GM20431 (cell line): ENCODE measurements at regions not wholly inside any gene's neighbourhood (a gene's known extent, or its start where the extent isn't known, plus 50 kb on each side); places are given as distances from the start of the nearest gene placed in this dataset.

ENCODE experiments used
- in situ Hi-C: fragments of 300-500 bp; cut with MseI, MboI; formaldehyde crosslinking; loops from one replicate; pipeline ENCODE4 v1.15.0; 2020; ENCODE audit warnings: low sequenced_read_pairs; ENCODE audit not compliant: unreplicated experiment

- in situ Hi-C loops, result no loop called here
Measured at GRCh38 chr6:48476257-48476656, 365.3 kb upstream of the PTCHD4 start.

- in situ Hi-C loops, result no loop called here
Measured at GRCh38 chr6:48475275-48475674, 364.3 kb upstream of the PTCHD4 start.

- in situ Hi-C loops, result no loop called here
Measured at GRCh38 chr6:48474830-48475229, 363.8 kb upstream of the PTCHD4 start.

GRCh38 chr6:48474136-48474535 is 363.1 kb upstream of the PTCHD4 start:
- in situ Hi-C loops, result no loop called here

- in situ Hi-C loops, result no loop called here
Measured at GRCh38 chr6:48472535-48472934, 361.5 kb upstream of the PTCHD4 start.

GRCh38 chr6:48472091-48472490 is 361.1 kb upstream of the PTCHD4 start:
- in situ Hi-C loops, result no loop called here

GRCh38 chr6:48471326-48471725 is 360.3 kb upstream of the PTCHD4 start:
- in situ Hi-C loops, result no loop called here

GRCh38 chr6:48449002-48449401 is 338.0 kb upstream of the PTCHD4 start:
- in situ Hi-C loops, result no loop called here

GRCh38 chr6:48447251-48447650 is 336.3 kb upstream of the PTCHD4 start:
- in situ Hi-C loops, result no loop called here

- in situ Hi-C loops, result no loop called here
Measured at GRCh38 chr6:48429610-48430009, 318.6 kb upstream of the PTCHD4 start.

GRCh38 chr6:48429021-48429420 is 318.0 kb upstream of the PTCHD4 start:
- in situ Hi-C loops, result no loop called here

GRCh38 chr6:48426636-48427035 is 315.6 kb upstream of the PTCHD4 start:
- in situ Hi-C loops, result no loop called here

GRCh38 chr6:48423640-48424365 is 312.8 kb upstream of the PTCHD4 start:
- in situ Hi-C loops, result no loop called here

- in situ Hi-C loops, result no loop called here
Measured at GRCh38 chr6:48419992-48420391, 309.0 kb upstream of the PTCHD4 start.

GRCh38 chr6:48417927-48418326 is 306.9 kb upstream of the PTCHD4 start:
- in situ Hi-C loops, result no loop called here

- in situ Hi-C loops, result no loop called here
Measured at GRCh38 chr6:48412656-48413055, 301.7 kb upstream of the PTCHD4 start.

GRCh38 chr6:48404927-48405326 is 293.9 kb upstream of the PTCHD4 start:
- in situ Hi-C loops, result no loop called here

GRCh38 chr6:48403587-48403986 is 292.6 kb upstream of the PTCHD4 start:
- in situ Hi-C loops, result no loop called here

GRCh38 chr6:48401016-48401415 is 290.0 kb upstream of the PTCHD4 start:
- in situ Hi-C loops, result no loop called here

- in situ Hi-C loops, result no loop called here
Measured at GRCh38 chr6:48397887-48398286, 286.9 kb upstream of the PTCHD4 start.

GRCh38 chr6:48389146-48390043 is 278.4 kb upstream of the PTCHD4 start:
- in situ Hi-C loops, result no loop called here
